Endothelial cell of umbilical vein (primary cell): ENCODE measurements at regions not wholly inside any gene's neighbourhood (a gene's known extent, or its start where the extent isn't known, plus 50 kb on each side); places are given as distances from the start of the nearest gene placed in this dataset.

Experiments
- BruUV-seq: library from RNA; stranded (reverse); fragments of 400-500 nt; replicated peaks from 2 replicates; lab custom pipeline; 2021; lab: Mats Ljungman, UMichigan
- CTCF ChIA-PET: fragments of 300-600, 350-600 bp; sonication (Branson Sonifier 250); formaldehyde crosslinking; loops from one replicate; lab custom pipeline; 2021; ENCODE audit warnings: antibody characterized with exemption, inconsistent platforms; lab: Charles Lee
- POLR2A ChIA-PET: fragments of 300-600, 350-600 bp; sonication (Branson Sonifier 250); formaldehyde crosslinking; loops from one replicate; lab custom pipeline; 2021; ENCODE audit warnings: antibody characterized with exemption, inconsistent platforms; lab: Charles Lee
- DNase-seq: peaks from one replicate; pipeline ENCODE4 v3.0.0-alpha.2; 2011; ENCODE audit warnings: low read depth, low spot score
- FAIRE-seq: peaks from 2 replicates; lab custom pipeline; 2011; peaks lifted over from hg19 to GRCh38; lab: Jason Lieb, UNC
- H2AFZ ChIP-seq: 2 replicates; pipeline ENCODE4 v1.6.0; 2012; ENCODE audit warnings: low read depth, low read length, control low read depth, inconsistent platforms
- H3K27ac ChIP-seq: 2 replicates; pipeline ENCODE4 v1.5.1; 2011; ENCODE audit warnings: low read depth, mild to moderate bottlenecking, control low read depth, low read length, moderate library complexity; ENCODE audit not compliant: insufficient read depth
- H3K27me3 ChIP-seq, 2 experiments: 2 replicates each; pipeline versions ENCODE4 v1.6.0 to v1.6.1; 2011; ENCODE audit warnings: low read length in 2 of 2, mixed read lengths in 1 of 2; ENCODE audit not compliant: control insufficient read depth in 2 of 2, insufficient read depth in 2 of 2
- H3K36me3 ChIP-seq, 2 experiments: 2 replicates in 1 of 2; 3 replicates in 1 of 2; pipeline ENCODE4 v1.5.1; 2011; ENCODE audit warnings: low read length in 2 of 2, mild to moderate bottlenecking in 1 of 2, moderate library complexity in 1 of 2; ENCODE audit not compliant: control insufficient read depth in 2 of 2, insufficient read depth in 2 of 2; ENCODE audit errors: extremely low read depth in 1 of 2
- H3K4me1 ChIP-seq: 3 replicates; pipeline ENCODE4 v1.5.1; 2011; ENCODE audit warnings: mild to moderate bottlenecking, low read length; ENCODE audit not compliant: control insufficient read depth, insufficient read depth; ENCODE audit errors: extremely low read depth
- H3K4me2 ChIP-seq: 2 replicates; pipeline ENCODE4 v1.6.1; 2011; ENCODE audit warnings: low read length, control low read depth, mixed read lengths; ENCODE audit not compliant: insufficient read depth
- H3K4me3 ChIP-seq, 3 experiments: fragments of 200-600 bp in 1 of 3; sonication (generic), shearing (Covaris generic) in 1 of 3; replicated peaks in 1 of 3; 2 replicates each; pipeline ENCODE4 v1.5.1; 2011 to 2016; ENCODE audit warnings: control low read depth in 3 of 3, low read length in 3 of 3, mild to moderate bottlenecking in 2 of 3, inconsistent platforms in 1 of 3, low read depth in 1 of 3, moderate library complexity in 1 of 3; ENCODE audit not compliant: insufficient read depth in 1 of 3
- H3K79me2 ChIP-seq: 2 replicates; pipeline ENCODE4 v1.6.0; 2012; ENCODE audit warnings: low read length, inconsistent platforms; ENCODE audit not compliant: control insufficient read depth, insufficient read depth
- H3K9ac ChIP-seq: replicated peaks from 2 replicates; pipeline ENCODE3; 2011; ENCODE audit warnings: low read length, control low read depth; ENCODE audit not compliant: insufficient read depth; ENCODE audit errors: extremely low read depth
- H3K9me1 ChIP-seq: replicated peaks from 3 replicates; pipeline ENCODE4 v1.6.0; 2011; ENCODE audit warnings: mild to moderate bottlenecking, low read length; ENCODE audit not compliant: control insufficient read depth, insufficient read depth; ENCODE audit errors: extremely low read depth
- H3K9me3 ChIP-seq: replicated peaks from 2 replicates; pipeline ENCODE4 v1.5.1; 2012; ENCODE audit warnings: low read length, inconsistent platforms; ENCODE audit not compliant: control insufficient read depth, insufficient read depth
- H4K20me1 ChIP-seq: replicated peaks from 2 replicates; pipeline ENCODE3; 2011; ENCODE audit warnings: mild to moderate bottlenecking, low read length; ENCODE audit not compliant: control insufficient read depth, insufficient read depth; ENCODE audit errors: extremely low read depth
- EZH2 ChIP-seq: IDR thresholded peaks from 2 replicates; pipeline ENCODE4 v1.6.1; 2012; ENCODE audit warnings: borderline replicate concordance, low read depth, mild to moderate bottlenecking, moderate library complexity, low read length, inconsistent platforms; ENCODE audit not compliant: severe bottlenecking
- FOS ChIP-seq: IDR thresholded peaks from 2 replicates; pipeline ENCODE4 v1.6.1; 2011; ENCODE audit warnings: mild to moderate bottlenecking, low read length, moderate library complexity, borderline replicate concordance; ENCODE audit not compliant: insufficient read depth
- GATA2 ChIP-seq: IDR thresholded peaks from 2 replicates; pipeline ENCODE4 v1.7.0; 2011; ENCODE audit warnings: low read depth, mild to moderate bottlenecking, moderate library complexity, mixed read lengths, low read length; ENCODE audit not compliant: insufficient read length, insufficient read depth
- JUN ChIP-seq: IDR thresholded peaks from 2 replicates; pipeline ENCODE4 v1.6.1; 2011; ENCODE audit warnings: borderline replicate concordance, low read depth; ENCODE audit not compliant: insufficient read length, insufficient read depth
- POLR2A ChIP-seq: IDR thresholded peaks from 2 replicates; pipeline ENCODE4 v1.6.1; 2012; ENCODE audit warnings: low read depth, mild to moderate bottlenecking, control low read depth, low read length
- POLR2AphosphoS5 ChIP-seq: IDR thresholded peaks from 2 replicates; pipeline ENCODE4 v1.6.1; 2012; ENCODE audit warnings: low read depth, mild to moderate bottlenecking, control low read depth, low read length, moderate library complexity; ENCODE audit not compliant: insufficient read depth
- dilution Hi-C: fragments of 300-500 bp; cut with MboI; formaldehyde crosslinking; loops from one replicate; pipeline ENCODE4 v1.15.0; 2019; ENCODE audit warnings: low sequenced_read_pairs; ENCODE audit not compliant: extremely low pct_ligation_motif_present
- intact Hi-C: fragments of 100-400 bp; cut with micrococcal nuclease; formaldehyde crosslinking; loops from one replicate; pipeline ENCODE4 v1.10.0; 2022
- TF ChIP-seq, protein P1 (sequence below), 2 donors: IDR thresholded peaks; 1 replicate in 1 of 2; 2 replicates in 1 of 2; pipeline ENCODE4 v1.5.1; 2011; ENCODE audit warnings: low read length in 2 of 2, mild to moderate bottlenecking in 2 of 2, moderate library complexity in 2 of 2, control low read depth in 1 of 2, inconsistent platforms in 1 of 2, low read depth in 1 of 2; ENCODE audit not compliant: insufficient read depth in 1 of 2; ENCODE audit errors: extremely low read depth in 1 of 2
- TF ChIP-seq, protein P2 (sequence below): IDR thresholded peaks from 2 replicates; pipeline ENCODE4 v1.6.1; 2011; ENCODE audit not compliant: insufficient read depth, insufficient read length

DNA sequence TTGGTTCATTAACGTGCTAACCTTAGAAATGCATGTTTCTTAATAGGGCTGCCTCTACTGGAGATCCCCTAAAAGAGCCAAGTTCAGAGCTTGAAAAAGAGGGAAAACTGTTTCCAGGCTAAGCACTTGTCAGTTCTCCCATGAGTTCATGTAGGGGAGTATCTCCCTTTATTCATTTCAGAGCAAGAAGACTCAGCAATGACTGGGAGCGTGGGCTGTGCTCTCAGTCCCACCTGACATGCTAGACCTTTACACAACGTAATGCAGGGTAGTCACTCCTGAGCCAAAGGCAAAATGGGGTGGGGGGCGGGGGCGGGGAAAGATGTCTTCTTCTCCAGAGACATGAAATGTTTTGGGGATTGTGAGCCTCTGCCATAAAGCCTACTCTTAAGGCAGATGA lies 420.1 kb upstream of the MCTP2 start:
- no peak for DNase-seq
- Histone ChIP-seq H3K4me2 (no peak overlapping the region), H3K27me3 (no peaks in the 10 kb centered on the region), H3K4me3 (no peak overlapping the region), H3K36me3 (no peaks in the 10 kb centered on the region), H3K27ac (no peak overlapping the region), H3K9ac (no peak overlapping the region), H3K9me1 (no peaks in the 10 kb centered on the region), H3K9me3 (peaks cover 3% of the 10 kb centered on the region), H2AFZ (no peak overlapping the region), H3K79me2 (no peaks in the 10 kb centered on the region), H3K4me1 (no peaks in the 10 kb centered on the region), H4K20me1 (no peaks in the 10 kb centered on the region)
- FAIRE-seq: no peak
- intact Hi-C loops (loop anchor here (10.0 kb wide), 1 partner anchor 63 kb away; no protein-coding TSS in a partner anchor), dilution Hi-C loops (no loop called here)
- POLR2A ChIA-PET: no interaction called here
- no peak for TF ChIP-seq GATA2
- CTCF ChIA-PET: no interaction called here
- no TSS peak for BruUV-seq

DNA sequence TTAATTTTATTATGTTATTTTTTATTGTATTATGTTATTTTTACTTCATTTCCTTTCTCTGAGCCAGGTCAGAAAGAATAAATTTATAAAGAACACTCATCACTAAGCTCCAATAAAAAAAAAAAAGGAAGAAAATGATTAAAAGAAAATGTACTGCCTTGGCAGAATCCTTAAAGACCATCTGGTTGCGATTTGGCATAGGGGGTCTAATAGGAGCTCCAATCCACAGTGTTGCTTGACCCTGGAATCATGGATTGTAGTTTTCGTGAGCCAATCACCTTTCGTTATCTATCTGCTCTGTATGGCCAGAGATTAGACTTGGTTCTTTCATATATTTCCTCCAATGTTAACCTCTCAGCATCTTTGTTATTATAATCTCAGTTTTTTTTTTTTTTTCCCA lies 421.8 kb upstream of the MCTP2 start:
- no peak for DNase-seq
- no peak for FAIRE-seq
- Histone ChIP-seq H3K9ac (no peak overlapping the region), H3K9me1 (no peaks in the 10 kb centered on the region), H3K27me3 (no peaks in the 10 kb centered on the region), H3K36me3 (no peaks in the 10 kb centered on the region), H3K4me3 (no peak overlapping the region), H2AFZ (no peak overlapping the region), H4K20me1 (no peaks in the 10 kb centered on the region), H3K27ac (no peak overlapping the region), H3K4me2 (no peak overlapping the region), H3K4me1 (no peaks in the 10 kb centered on the region), H3K9me3 (peaks cover 7% of the 10 kb centered on the region), H3K79me2 (no peaks in the 10 kb centered on the region)
- POLR2A ChIA-PET: no interaction called here
- BruUV-seq: no TSS peak
- no peak for TF ChIP-seq POLR2A
- TF ChIP-seq, protein P1, sequence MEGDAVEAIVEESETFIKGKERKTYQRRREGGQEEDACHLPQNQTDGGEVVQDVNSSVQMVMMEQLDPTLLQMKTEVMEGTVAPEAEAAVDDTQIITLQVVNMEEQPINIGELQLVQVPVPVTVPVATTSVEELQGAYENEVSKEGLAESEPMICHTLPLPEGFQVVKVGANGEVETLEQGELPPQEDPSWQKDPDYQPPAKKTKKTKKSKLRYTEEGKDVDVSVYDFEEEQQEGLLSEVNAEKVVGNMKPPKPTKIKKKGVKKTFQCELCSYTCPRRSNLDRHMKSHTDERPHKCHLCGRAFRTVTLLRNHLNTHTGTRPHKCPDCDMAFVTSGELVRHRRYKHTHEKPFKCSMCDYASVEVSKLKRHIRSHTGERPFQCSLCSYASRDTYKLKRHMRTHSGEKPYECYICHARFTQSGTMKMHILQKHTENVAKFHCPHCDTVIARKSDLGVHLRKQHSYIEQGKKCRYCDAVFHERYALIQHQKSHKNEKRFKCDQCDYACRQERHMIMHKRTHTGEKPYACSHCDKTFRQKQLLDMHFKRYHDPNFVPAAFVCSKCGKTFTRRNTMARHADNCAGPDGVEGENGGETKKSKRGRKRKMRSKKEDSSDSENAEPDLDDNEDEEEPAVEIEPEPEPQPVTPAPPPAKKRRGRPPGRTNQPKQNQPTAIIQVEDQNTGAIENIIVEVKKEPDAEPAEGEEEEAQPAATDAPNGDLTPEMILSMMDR (IDR thresholded peaks at IDR 0.05; ENCODE audit: extremely low read depth in 1 of 2, insufficient read depth in 1 of 2, low read depth in 1 of 2, low read length in 2 of 2): no peak
- no peak for TF ChIP-seq FOS
- TF ChIP-seq POLR2AphosphoS5: no peak
- TF ChIP-seq, protein P2, sequence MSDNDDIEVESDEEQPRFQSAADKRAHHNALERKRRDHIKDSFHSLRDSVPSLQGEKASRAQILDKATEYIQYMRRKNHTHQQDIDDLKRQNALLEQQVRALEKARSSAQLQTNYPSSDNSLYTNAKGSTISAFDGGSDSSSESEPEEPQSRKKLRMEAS: no peak
- TF ChIP-seq JUN: no peak
- no peak for TF ChIP-seq EZH2
- intact Hi-C loops (no loop called here), dilution Hi-C loops (no loop called here)
- CTCF ChIA-PET: no interaction called here
